ENCODE measurements at regions not wholly inside any gene's neighbourhood (a gene's known extent, or its start where the extent isn't known, plus 50 kb on each side); places are given as distances from the start of the nearest gene placed in this dataset.

- H3K27me3 ChIP-seq: no peaks in the 10 kb centered on the region
- no peaks in the 10 kb centered on the region for H3K36me3 ChIP-seq
- DNase-seq: no peak
- H3K9me3 ChIP-seq: no peaks in the 10 kb centered on the region
- intact Hi-C loops (cut with DNase I): no loop called here
- peaks cover 0 to 11% (median 5%) of the 10 kb centered on the region in 4 donors for H3K4me1 ChIP-seq
- no peak overlapping the region for H3K4me3 ChIP-seq
- TF ChIP-seq EP300 (IDR thresholded peaks at IDR 0.05): no peak
- no peak for TF ChIP-seq POLR2A (IDR thresholded peaks at IDR 0.05)
- TF ChIP-seq POLR2AphosphoS5 (IDR thresholded peaks at IDR 0.05): no peak
- TF ChIP-seq CTCF (IDR thresholded peaks at IDR 0.05): no peak
- H3K27ac ChIP-seq: no peak overlapping the region
- 69 to 73% methylated on average over 4 of the region's 4 CpGs for WGBS, 2 donors
These were observed 66.6 kb upstream of the FAR2 start for GRCh38 chr12:29082522-29082921.

GRCh38 chr12:29086325-29087271 lies 62.5 kb upstream of the FAR2 start:
- TF ChIP-seq POLR2A (IDR thresholded peaks at IDR 0.05) (no peak), POLR2AphosphoS5 (IDR thresholded peaks at IDR 0.05) (no peak), EP300 (IDR thresholded peaks at IDR 0.05) (no peak), CTCF (IDR thresholded peaks at IDR 0.05) (no peak)
- Histone ChIP-seq H3K4me1 (peaks cover 0 to 10% (median 5%) of the 10 kb centered on the region in 4 donors), H3K27me3 (no peaks in the 10 kb centered on the region), H3K9me3 (no peaks in the 10 kb centered on the region), H3K4me3 (no peak overlapping the region), H3K36me3 (no peaks in the 10 kb centered on the region), H3K27ac (no peak overlapping the region)
- DNase-seq: peak; percentile 50
- intact Hi-C loops (cut with DNase I): no loop called here
- WGBS, 2 donors: 77 to 79% methylated on average over 9 of the region's 9 CpGs

GRCh38 chr12:29088611-29089219 lies 60.4 kb upstream of the FAR2 start:
- no peak for DNase-seq
- Histone ChIP-seq H3K9me3 (peaks cover 0 to 8% (median 0%) of the 10 kb centered on the region in 4 donors), H3K4me1 (no peaks in the 10 kb centered on the region), H3K4me3 (no peak overlapping the region), H3K36me3 (no peaks in the 10 kb centered on the region), H3K27me3 (no peaks in the 10 kb centered on the region), H3K27ac (no peak overlapping the region)
- no peak for TF ChIP-seq EP300 (IDR thresholded peaks at IDR 0.05)
- no peak for TF ChIP-seq POLR2A (IDR thresholded peaks at IDR 0.05)
- TF ChIP-seq CTCF (IDR thresholded peaks at IDR 0.05): peak in 1 of 4 experiments; percentile 12
- no peak for TF ChIP-seq POLR2AphosphoS5 (IDR thresholded peaks at IDR 0.05)
- intact Hi-C loops (cut with DNase I): no loop called here

Small RNAs in the stretch of these regions (small RNA-seq; reads per million reads assigned to genes)
- 0 reads per million in 3 donors for gene AC024255.1
